IMR-90 (cell line): ENCODE measurements at regions not wholly inside any gene's neighbourhood (a gene's known extent, or its start where the extent isn't known, plus 50 kb on each side); places are given as distances from the start of the nearest gene placed in this dataset.

Experiments
- ATAC-seq: fragments of 200-7000 bp; cut with Tn5 transposase; 2 replicates; pipeline ENCODE4 v1.9.1; 2020; ENCODE audit warnings: low read depth, mild to moderate bottlenecking, moderate library complexity
- BruUV-seq: library from RNA; stranded (reverse); fragments of 400-500 nt; replicated peaks from 2 replicates; lab custom pipeline; 2021; lab: Mats Ljungman, UMichigan
- CTCF ChIA-PET: fragments of 300-600 bp; formaldehyde crosslinking; extraction: SDS; loops from one replicate; lab custom pipeline; 2021; ENCODE audit warnings: antibody characterized with exemption; lab: Yijun Ruan, JAX
- POLR2A ChIA-PET: fragments of 300-600 bp; sonication (Branson Sonifier 250); formaldehyde crosslinking; loops from one replicate; lab custom pipeline; 2022; ENCODE audit warnings: antibody characterized with exemption; ENCODE audit not compliant: unreplicated experiment; lab: Charles Lee
- DNase-seq: peaks from one replicate; pipeline ENCODE4 v3.0.0; 2013
- H2AFZ ChIP-seq: replicated peaks from 2 replicates; pipeline ENCODE3; 2013; ENCODE audit warnings: low read length, mild to moderate bottlenecking; ENCODE audit not compliant: poor library complexity
- H2AK5ac ChIP-seq: 2 replicates; pipeline ENCODE4 v1.6.1; 2013; ENCODE audit warnings: low read depth, low read length, inconsistent platforms
- H2AK9ac ChIP-seq: replicated peaks from 2 replicates; pipeline ENCODE3; 2013; ENCODE audit warnings: mild to moderate bottlenecking, low read depth, low read length, moderate library complexity; ENCODE audit not compliant: poor library complexity
- H2BK120ac ChIP-seq: 2 replicates; pipeline ENCODE4 v1.6.1; 2013; ENCODE audit warnings: low read depth, low read length, inconsistent platforms
- H2BK15ac ChIP-seq: 3 replicates; pipeline ENCODE4 v1.6.1; 2013; ENCODE audit warnings: low read depth, low read length, inconsistent platforms
- H2BK20ac ChIP-seq: 2 replicates; pipeline ENCODE4 v1.6.1; 2013; ENCODE audit warnings: low read depth, mild to moderate bottlenecking, inconsistent platforms, low read length, moderate library complexity
- H2BK5ac ChIP-seq: 2 replicates; pipeline ENCODE4 v1.6.1; 2013; ENCODE audit warnings: mild to moderate bottlenecking, low read depth, low read length, inconsistent platforms; ENCODE audit not compliant: poor library complexity, severe bottlenecking
- H3K14ac ChIP-seq: replicated peaks from 2 replicates; pipeline ENCODE4 v1.6.1; 2013; ENCODE audit warnings: low read depth, low read length, inconsistent platforms
- H3K18ac ChIP-seq: 2 replicates; pipeline ENCODE4 v1.6.1; 2013; ENCODE audit warnings: low read depth, low read length, control low read depth
- H3K23ac ChIP-seq: 2 replicates; pipeline ENCODE4 v1.6.1; 2013; ENCODE audit warnings: low read depth, low read length, inconsistent platforms
- H3K27ac ChIP-seq: 2 replicates; pipeline ENCODE4 v1.5.1; 2013; ENCODE audit warnings: mild to moderate bottlenecking, control low read depth, low read length; ENCODE audit not compliant: insufficient read depth
- H3K27me3 ChIP-seq: 2 replicates; pipeline ENCODE4 v1.6.1; 2013; ENCODE audit warnings: low read length; ENCODE audit not compliant: control insufficient read depth, insufficient read depth
- H3K36me3 ChIP-seq: 2 replicates; pipeline ENCODE4 v1.6.1; 2013; ENCODE audit warnings: low read length, mixed read lengths; ENCODE audit not compliant: control insufficient read depth, insufficient read depth
- H3K4ac ChIP-seq: 2 replicates; pipeline ENCODE4 v1.6.1; 2013; ENCODE audit warnings: low read depth, low read length, inconsistent platforms
- H3K4me1 ChIP-seq: 2 replicates; pipeline ENCODE4 v1.6.1; 2013; ENCODE audit warnings: low read length, mixed read lengths; ENCODE audit not compliant: control insufficient read depth, insufficient read depth
- H3K4me2 ChIP-seq: 2 replicates; pipeline ENCODE4 v1.6.1; 2013; ENCODE audit warnings: low read depth, mild to moderate bottlenecking, control low read depth, low read length, moderate library complexity
- H3K4me3 ChIP-seq: 2 replicates; pipeline ENCODE4 v1.5.1; 2013; ENCODE audit warnings: low read depth, mild to moderate bottlenecking, control low read depth, low read length, moderate library complexity; ENCODE audit not compliant: insufficient read depth
- H3K56ac ChIP-seq: 2 replicates; pipeline ENCODE4 v1.6.1; 2013; ENCODE audit warnings: low read length, inconsistent platforms; ENCODE audit not compliant: insufficient read depth; ENCODE audit errors: extremely low read depth
- H3K79me1 ChIP-seq, 2 experiments: 2 replicates each; pipeline ENCODE4 v1.6.1; 2013; ENCODE audit warnings: low read length in 2 of 2, inconsistent platforms in 1 of 2, low read depth in 1 of 2
- H3K9ac ChIP-seq: 2 replicates; pipeline ENCODE4 v1.6.1; 2013; ENCODE audit warnings: low read depth, low read length, control low read depth
- H3K9me1 ChIP-seq: 2 replicates; pipeline ENCODE4 v1.6.1; 2013; ENCODE audit warnings: low read length, inconsistent platforms; ENCODE audit not compliant: insufficient read depth
- H3K9me3 ChIP-seq: 2 replicates; pipeline ENCODE4 v1.6.1; 2013; ENCODE audit warnings: low read length; ENCODE audit not compliant: control insufficient read depth, insufficient read depth
- H4K20me1 ChIP-seq: 2 replicates; pipeline ENCODE4 v1.6.1; 2013; ENCODE audit warnings: low read length, inconsistent platforms; ENCODE audit not compliant: insufficient read depth
- H4K5ac ChIP-seq: 2 replicates; pipeline ENCODE4 v1.6.1; 2013; ENCODE audit warnings: mild to moderate bottlenecking, low read depth, low read length, control low read depth
- H4K8ac ChIP-seq, 2 experiments: 2 replicates each; pipeline ENCODE4 v1.6.1; 2013; ENCODE audit warnings: low read depth in 2 of 2, low read length in 2 of 2, control low read depth in 1 of 2, inconsistent platforms in 1 of 2
- H4K91ac ChIP-seq: 2 replicates; pipeline ENCODE4 v1.6.1; 2013; ENCODE audit warnings: low read depth, low read length, inconsistent platforms; ENCODE audit not compliant: insufficient read depth
- BHLHE40 ChIP-seq: fragments of 150-350 bp; IDR thresholded peaks from 2 replicates; pipeline ENCODE4 v1.6.1; 2016; ENCODE audit warnings: mild to moderate bottlenecking, low read depth, low read length
- CEBPB ChIP-seq: IDR thresholded peaks from 2 replicates; pipeline ENCODE4 v1.6.1; 2012; ENCODE audit warnings: low read depth, low read length, improper control_type of control experiment
- CHD1 ChIP-seq: IDR thresholded peaks from 2 replicates; pipeline ENCODE4 v1.6.1; 2012; ENCODE audit warnings: low read depth, low read length, improper control_type of control experiment
- CTCF ChIP-seq: conservative IDR thresholded peaks from 2 replicates; pipeline ENCODE4 v1.5.1; 2012; ENCODE audit warnings: mild to moderate bottlenecking, low read depth, low read length, improper control_type of control experiment
- ELK1 ChIP-seq: fragments of 150-350 bp; IDR thresholded peaks from 2 replicates; pipeline ENCODE4 v1.6.1; 2016; ENCODE audit warnings: low read depth, mild to moderate bottlenecking, low read length, moderate library complexity, borderline replicate concordance
- FOS ChIP-seq: fragments of 150-350 bp; IDR thresholded peaks from 2 replicates; pipeline ENCODE4 v1.6.1; 2016; ENCODE audit warnings: low read depth, low read length
- MAFK ChIP-seq: IDR thresholded peaks from 2 replicates; pipeline ENCODE4 v1.6.1; 2012; ENCODE audit warnings: low read depth, low read length, improper control_type of control experiment
- MAZ ChIP-seq: IDR thresholded peaks from 2 replicates; pipeline ENCODE4 v1.6.1; 2012; ENCODE audit warnings: low read depth, mild to moderate bottlenecking, low read length, improper control_type of control experiment, moderate library complexity, borderline replicate concordance
- MXI1 ChIP-seq: IDR thresholded peaks from 2 replicates; pipeline ENCODE4 v1.6.1; 2012; ENCODE audit warnings: low read depth, mild to moderate bottlenecking, low read length, moderate library complexity, borderline replicate concordance
- NFE2L2 ChIP-seq: fragments of 150-350 bp; IDR thresholded peaks from 2 replicates; pipeline ENCODE4 v1.6.1; 2016; ENCODE audit warnings: low read depth, mild to moderate bottlenecking, low read length
- RAD21 ChIP-seq: IDR thresholded peaks from 2 replicates; pipeline ENCODE4 v1.6.1; 2012; ENCODE audit warnings: low read length, improper control_type of control experiment
- RCOR1 ChIP-seq: IDR thresholded peaks from 2 replicates; pipeline ENCODE4 v1.6.1; 2012; ENCODE audit warnings: mild to moderate bottlenecking, low read length, improper control_type of control experiment; ENCODE audit not compliant: insufficient replicate concordance
- RFX5 ChIP-seq: IDR thresholded peaks from 2 replicates; pipeline ENCODE4 v1.8.0; 2012; ENCODE audit warnings: low read depth, mild to moderate bottlenecking, low read length, moderate library complexity
- SMC3 ChIP-seq: fragments of 150-350 bp; IDR thresholded peaks from 2 replicates; pipeline ENCODE4 v1.6.1; 2016; ENCODE audit warnings: low read depth, mild to moderate bottlenecking, antibody characterized with exemption, low read length, moderate library complexity
- WGBS, 2 experiments: methylation state at CpG; one replicate each; pipeline versions ENCODE4 v1.1.5 to v1.1.7; 2013; ENCODE audit warnings: missing lambda C conversion rate in 2 of 2; ENCODE audit not compliant: insufficient read length in 1 of 2; ENCODE audit errors: extremely low coverage in 2 of 2; 5-methylcytosine and 5-hydroxymethylcytosine counted together
- dilution Hi-C: fragments of 300-500 bp; cut with HindIII; formaldehyde crosslinking; loops from one replicate; pipeline ENCODE4 v1.14.3; 2018; ENCODE audit warnings: low sequenced_read_pairs; ENCODE audit not compliant: unreplicated experiment
- in situ Hi-C: fragments of 300-500 bp; cut with MboI; formaldehyde crosslinking; loops from 3 replicates; pipeline ENCODE4 v1.14.3; 2019; ENCODE audit warnings: low sequenced_read_pairs, inconsistent platforms, mixed read lengths
- intact Hi-C: fragments of 100-400 bp; cut with micrococcal nuclease; formaldehyde crosslinking; loops from 2 replicates; pipeline ENCODE4 v1.10.0; 2022

DNA sequence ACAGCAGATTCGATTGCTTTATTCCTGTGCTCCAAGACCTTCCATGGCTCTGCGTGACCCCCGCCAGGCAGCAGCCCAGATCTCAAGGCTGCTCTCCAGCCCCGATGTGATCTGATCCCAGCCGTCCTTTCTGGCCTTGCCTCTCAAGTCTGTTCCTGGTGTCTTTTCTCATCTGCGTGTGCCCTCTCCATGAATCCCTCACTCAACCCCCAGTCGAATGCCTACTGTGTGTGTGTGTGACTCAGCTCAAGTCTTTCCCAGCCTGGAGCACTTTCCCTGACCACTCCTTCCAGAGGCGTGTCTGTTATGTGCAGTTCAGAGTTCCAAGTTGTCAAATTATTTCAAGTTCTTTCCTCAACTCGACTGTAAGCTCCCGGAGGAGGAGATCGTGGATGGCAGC lies 64.0 kb downstream of the MRM1 start:
- H3K4ac ChIP-seq, result no peak overlapping the region
- DNase-seq (no peak), ATAC-seq (no peak)
- H3K23ac ChIP-seq, result no peak overlapping the region
- BruUV-seq, result no TSS peak
- no peak overlapping the region for H2AK5ac ChIP-seq
- no peak overlapping the region for H3K27ac ChIP-seq
- no peaks in the 10 kb centered on the region for H3K36me3 ChIP-seq
- no peaks in the 10 kb centered on the region for H3K9me3 ChIP-seq
- no peak overlapping the region for H3K4me2 ChIP-seq
- peaks cover 36% of the 10 kb centered on the region for H3K27me3 ChIP-seq
- dilution Hi-C loops (no loop called here), intact Hi-C loops (no loop called here), in situ Hi-C loops (no loop called here)
- CTCF ChIA-PET, result no interaction called here
- no peak overlapping the region for H3K56ac ChIP-seq
- H3K14ac ChIP-seq, result no peak overlapping the region
- H2AFZ ChIP-seq, result no peak overlapping the region
- TF ChIP-seq RAD21 (no peak), CTCF (no peak), CHD1 (no peak), SMC3 (no peak), CEBPB (no peak), MAFK (no peak), RFX5 (no peak), NFE2L2 (no peak), BHLHE40 (no peak), RCOR1 (no peak), MXI1 (no peak), FOS (no peak), ELK1 (no peak), MAZ (no peak)
- no peak overlapping the region for H4K5ac ChIP-seq
- no peak overlapping the region for H2BK5ac ChIP-seq
- no peak overlapping the region for H3K9ac ChIP-seq
- H3K4me1 ChIP-seq, result no peaks in the 10 kb centered on the region
- POLR2A ChIA-PET, result no interaction called here
- H2BK120ac ChIP-seq, result no peak overlapping the region
- H3K79me1 ChIP-seq, result no peaks in the 10 kb centered on the region
- WGBS, 2 experiments, result 50% methylated on average over 2 of the region's 11 CpGs; no CpG with 5 or more reads in 1 of the 2 experiments
- no peak overlapping the region for H4K8ac ChIP-seq
- peaks cover 3% of the 10 kb centered on the region; the same call in 1 of the 2 replicates for H3K9me1 ChIP-seq
- H4K20me1 ChIP-seq, result no peaks in the 10 kb centered on the region; the same call in 1 of the 2 replicates
- no peak overlapping the region for H2BK15ac ChIP-seq
- no peak overlapping the region for H2AK9ac ChIP-seq
- H3K4me3 ChIP-seq, result no peak overlapping the region
- no peak overlapping the region for H3K18ac ChIP-seq
- H4K91ac ChIP-seq, result no peak overlapping the region
- H2BK20ac ChIP-seq, result no peak overlapping the region
